Stimulated activated CD8-positive, alpha-beta memory T cell treated with anti-CD3 and anti-CD28 coated beads, Interleukin-7, amount 100 ng/mL, for 4 hours (primary cell): ENCODE measurements at regions not wholly inside any gene's neighbourhood (a gene's known extent, or its start where the extent isn't known, plus 50 kb on each side); places are given as distances from the start of the nearest gene placed in this dataset.

Source experiments
- DNase-seq, 2 donors: peaks; one replicate each; pipeline ENCODE4 v3.0.0-alpha.2; 2020; ENCODE audit warnings: low read depth in 2 of 2

GRCh38 chr9:88034964-88035363 lies 60.6 kb upstream of the CDK20 start:
- no peak for DNase-seq

- no peak for DNase-seq
Measured at GRCh38 chr9:88033359-88033702, 59.0 kb upstream of the CDK20 start.

GRCh38 chr9:88028338-88028737 lies 54.0 kb upstream of the CDK20 start:
- DNase-seq = no peak

GRCh38 chr9:88026118-88026479 lies 51.8 kb upstream of the CDK20 start:
- no peak for DNase-seq

- DNase-seq = no peak
Measured at GRCh38 chr9:88025411-88026117, 51.2 kb upstream of the CDK20 start.

- no peak for DNase-seq
Measured at GRCh38 chr9:88024896-88025295, 50.6 kb upstream of the CDK20 start.
